SK-N-SH (cell line): ENCODE measurements at regions not wholly inside any gene's neighbourhood (a gene's known extent, or its start where the extent isn't known, plus 50 kb on each side); places are given as distances from the start of the nearest gene placed in this dataset.

Experiments
- CTCF ChIA-PET: fragments of 300-600, 350-600 bp; formaldehyde crosslinking; extraction: SDS; loops from one replicate; lab custom pipeline; 2021; lab: Yijun Ruan, JAX
- POLR2A ChIA-PET: fragments of 350-600 bp; sonication (Branson Sonifier 250); formaldehyde crosslinking; extraction: SDS; loops from one replicate; lab custom pipeline; 2020; ENCODE audit warnings: antibody characterized with exemption, inconsistent platforms; lab: Yijun Ruan, JAX
- DNase-seq: peaks from one replicate; pipeline ENCODE4 v3.0.0; 2012
- H2AFZ ChIP-seq: fragments of 200-600 bp; sonication (generic); 2 replicates; pipeline ENCODE4 v1.8.1; 2016; ENCODE audit warnings: antibody characterized with exemption, mild to moderate bottlenecking, low read depth
- H3F3A ChIP-seq: fragments of 200-600 bp; sonication (generic); replicated peaks from 2 replicates; pipeline ENCODE3; 2016; ENCODE audit warnings: antibody characterized with exemption, mild to moderate bottlenecking; ENCODE audit not compliant: insufficient read depth
- H3K27ac ChIP-seq, 2 experiments: fragments of 200-500 bp in 1 of 2; fragments of 200-600 bp in 1 of 2; sonication (Bioruptor generic) in 1 of 2; sonication (generic), shearing (Covaris generic) in 1 of 2; 2 replicates each; pipeline versions ENCODE4 v1.5.1 to v1.6.1; 2014 to 2016; ENCODE audit warnings: low read depth in 2 of 2, inconsistent platforms in 1 of 2, low read length in 1 of 2, mild to moderate bottlenecking in 1 of 2, mixed read lengths in 1 of 2
- H3K27me3 ChIP-seq: fragments of 200-600 bp; sonication (generic), shearing (Covaris generic); 2 replicates; pipeline ENCODE4 v1.6.1; 2016; ENCODE audit warnings: mixed run types; ENCODE audit not compliant: insufficient read depth
- H3K36me3 ChIP-seq, 2 experiments: fragments of 200-500 bp in 1 of 2; fragments of 200-600 bp in 1 of 2; sonication (Bioruptor generic) in 1 of 2; sonication (generic) in 1 of 2; replicated peaks in 1 of 2; 2 replicates each; pipeline versions ENCODE3 to v1.5.1; 2014 to 2016; ENCODE audit warnings: low read length in 1 of 2, mild to moderate bottlenecking in 1 of 2; ENCODE audit not compliant: insufficient read depth in 2 of 2, control insufficient read depth in 1 of 2
- H3K4me1 ChIP-seq, 2 experiments: fragments of 200-500 bp in 1 of 2; fragments of 200-600 bp in 1 of 2; sonication (Bioruptor generic) in 1 of 2; sonication (generic), shearing (Covaris generic) in 1 of 2; 2 replicates each; pipeline versions ENCODE4 v1.5.1 to v1.6.1; 2014 to 2016; ENCODE audit warnings: low read depth in 1 of 2, low read length in 1 of 2, mixed run types in 1 of 2; ENCODE audit not compliant: insufficient read depth in 2 of 2, control insufficient read depth in 1 of 2
- H3K4me2 ChIP-seq: fragments of 200-600 bp; sonication (generic), shearing (Covaris generic); 2 replicates; pipeline ENCODE4 v1.6.1; 2017; ENCODE audit warnings: mixed run types
- H3K4me3 ChIP-seq, 2 experiments: fragments of 200-500 bp in 1 of 2; fragments of 200-600 bp in 1 of 2; sonication (Bioruptor generic) in 1 of 2; sonication (generic), shearing (Covaris generic) in 1 of 2; 2 replicates each; pipeline versions ENCODE4 v1.5.1 to v1.8.1; 2014 to 2016; ENCODE audit warnings: low read depth in 2 of 2, inconsistent platforms in 1 of 2, low read length in 1 of 2, mild to moderate bottlenecking in 1 of 2, mixed read lengths in 1 of 2, moderate library complexity in 1 of 2
- H3K79me2 ChIP-seq: fragments of 200-600 bp; sonication (generic); 2 replicates; pipeline ENCODE4 v1.8.1; 2017; ENCODE audit warnings: mild to moderate bottlenecking; ENCODE audit not compliant: insufficient read depth
- H3K9ac ChIP-seq: fragments of 200-600 bp; sonication (generic); 2 replicates; pipeline ENCODE4 v1.6.1; 2017; ENCODE audit warnings: mixed run types
- H3K9me2 ChIP-seq: fragments of 200-600 bp; sonication (generic); 2 replicates; pipeline ENCODE4 v1.6.1; 2017; ENCODE audit warnings: mixed run types
- H3K9me3 ChIP-seq: fragments of 200-600 bp; sonication (generic); 2 replicates; pipeline ENCODE4 v1.6.1; 2017; ENCODE audit warnings: mixed run types, mild to moderate bottlenecking, moderate library complexity
- H4K20me1 ChIP-seq: fragments of 200-600 bp; sonication (generic); 2 replicates; pipeline ENCODE4 v1.6.1; 2017; ENCODE audit warnings: mild to moderate bottlenecking, mixed run types; ENCODE audit not compliant: insufficient read depth
- CHD2 ChIP-seq: fragments of 150-350 bp; IDR thresholded peaks from 2 replicates; pipeline ENCODE4 v1.6.1; 2018; ENCODE audit warnings: low read length; ENCODE audit not compliant: partially characterized antibody
- FOXJ3 ChIP-seq: sonication (generic); formaldehyde crosslinking; IDR thresholded peaks from 2 replicates; pipeline ENCODE4 v1.5.1; 2020; ENCODE audit warnings: mild to moderate bottlenecking, missing genetic modification reagents
- JUND ChIP-seq: IDR thresholded peaks from 2 replicates; pipeline ENCODE4 v1.4.0; 2012
- NFIC ChIP-seq: IDR thresholded peaks from 2 replicates; pipeline ENCODE4 v1.4.0; 2012; ENCODE audit warnings: borderline replicate concordance
- RCOR1 ChIP-seq: fragments of 150-350 bp; IDR thresholded peaks from 2 replicates; pipeline ENCODE4 v1.6.1; 2017; ENCODE audit warnings: antibody characterized with exemption, low read length
- RFX5 ChIP-seq: IDR thresholded peaks from 2 replicates; pipeline ENCODE4 v1.6.1; 2012; ENCODE audit warnings: mild to moderate bottlenecking, improper control_type of control experiment, low read length
- SMC3 ChIP-seq: IDR thresholded peaks from 2 replicates; pipeline ENCODE4 v1.6.1; 2012; ENCODE audit warnings: low read depth, low read length, improper control_type of control experiment
- WGBS: methylation state at CpG from one replicate; pipeline ENCODE4 v1.1.6; 2017; ENCODE audit warnings: low lambda C conversion rate; 5-methylcytosine and 5-hydroxymethylcytosine counted together
- TF ChIP-seq, protein P1 (sequence below): IDR thresholded peaks from 2 replicates; pipeline ENCODE4 v1.6.1; 2012; ENCODE audit warnings: mild to moderate bottlenecking, low read depth, low read length, moderate library complexity
- TF ChIP-seq, protein P2 (sequence below): fragments of 150-350 bp; IDR thresholded peaks from 2 replicates; pipeline ENCODE4 v1.6.1; 2017; ENCODE audit warnings: antibody characterized with exemption, low read length, low read depth, borderline replicate concordance
- TF ChIP-seq, protein P3 (sequence below): IDR thresholded peaks from 2 replicates; pipeline ENCODE4 v1.4.0; 2012; ENCODE audit warnings: low read depth, borderline replicate concordance

DNA sequence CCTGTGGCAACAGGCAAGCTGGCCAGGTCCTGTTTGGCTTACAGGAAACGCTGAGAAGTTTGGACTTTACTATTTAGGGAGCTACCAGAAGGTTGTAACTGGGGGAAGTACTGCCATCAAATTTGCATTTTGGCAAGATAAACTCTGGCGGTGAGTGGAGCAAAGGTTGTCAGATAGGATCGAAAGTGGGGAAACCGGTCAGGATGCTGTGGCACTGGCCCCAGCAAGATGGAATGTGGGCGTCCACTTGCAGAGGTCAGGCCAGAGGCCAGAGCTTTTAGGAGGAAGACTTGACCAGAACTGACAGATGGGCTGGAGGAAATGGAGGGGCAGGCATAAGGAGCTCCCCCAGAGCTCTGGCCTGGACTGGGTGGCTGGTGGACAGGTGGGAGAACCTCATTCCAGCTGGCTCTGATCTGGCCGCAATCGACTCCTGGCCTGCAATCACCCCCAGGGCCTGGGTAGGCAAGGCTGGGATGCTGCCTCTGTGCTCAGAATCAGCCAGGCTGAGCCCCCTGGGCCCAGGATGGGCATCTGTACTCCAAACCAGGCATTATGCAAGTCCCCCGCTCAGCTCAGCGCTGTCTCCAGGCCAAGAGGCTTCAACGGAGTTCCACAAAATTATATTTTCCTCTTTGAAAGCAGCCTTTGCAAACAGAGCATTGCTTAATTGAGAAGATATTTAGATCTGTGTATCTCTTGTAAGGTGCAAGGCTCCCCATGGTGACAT lies 178.3 kb upstream of the NECTIN1 start (continued):
- TF ChIP-seq, protein P1, sequence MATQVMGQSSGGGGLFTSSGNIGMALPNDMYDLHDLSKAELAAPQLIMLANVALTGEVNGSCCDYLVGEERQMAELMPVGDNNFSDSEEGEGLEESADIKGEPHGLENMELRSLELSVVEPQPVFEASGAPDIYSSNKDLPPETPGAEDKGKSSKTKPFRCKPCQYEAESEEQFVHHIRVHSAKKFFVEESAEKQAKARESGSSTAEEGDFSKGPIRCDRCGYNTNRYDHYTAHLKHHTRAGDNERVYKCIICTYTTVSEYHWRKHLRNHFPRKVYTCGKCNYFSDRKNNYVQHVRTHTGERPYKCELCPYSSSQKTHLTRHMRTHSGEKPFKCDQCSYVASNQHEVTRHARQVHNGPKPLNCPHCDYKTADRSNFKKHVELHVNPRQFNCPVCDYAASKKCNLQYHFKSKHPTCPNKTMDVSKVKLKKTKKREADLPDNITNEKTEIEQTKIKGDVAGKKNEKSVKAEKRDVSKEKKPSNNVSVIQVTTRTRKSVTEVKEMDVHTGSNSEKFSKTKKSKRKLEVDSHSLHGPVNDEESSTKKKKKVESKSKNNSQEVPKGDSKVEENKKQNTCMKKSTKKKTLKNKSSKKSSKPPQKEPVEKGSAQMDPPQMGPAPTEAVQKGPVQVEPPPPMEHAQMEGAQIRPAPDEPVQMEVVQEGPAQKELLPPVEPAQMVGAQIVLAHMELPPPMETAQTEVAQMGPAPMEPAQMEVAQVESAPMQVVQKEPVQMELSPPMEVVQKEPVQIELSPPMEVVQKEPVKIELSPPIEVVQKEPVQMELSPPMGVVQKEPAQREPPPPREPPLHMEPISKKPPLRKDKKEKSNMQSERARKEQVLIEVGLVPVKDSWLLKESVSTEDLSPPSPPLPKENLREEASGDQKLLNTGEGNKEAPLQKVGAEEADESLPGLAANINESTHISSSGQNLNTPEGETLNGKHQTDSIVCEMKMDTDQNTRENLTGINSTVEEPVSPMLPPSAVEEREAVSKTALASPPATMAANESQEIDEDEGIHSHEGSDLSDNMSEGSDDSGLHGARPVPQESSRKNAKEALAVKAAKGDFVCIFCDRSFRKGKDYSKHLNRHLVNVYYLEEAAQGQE, result no peak
- TF ChIP-seq SMC3 (no peak; the same call in 1 of the 2 replicates), NFIC (no peak), CHD2 (peak; percentile 33), FOXJ3 (peak; percentile 35; the same call in 1 of the 2 replicates), JUND (no peak), RFX5 (no peak)
- TF ChIP-seq, protein P2, sequence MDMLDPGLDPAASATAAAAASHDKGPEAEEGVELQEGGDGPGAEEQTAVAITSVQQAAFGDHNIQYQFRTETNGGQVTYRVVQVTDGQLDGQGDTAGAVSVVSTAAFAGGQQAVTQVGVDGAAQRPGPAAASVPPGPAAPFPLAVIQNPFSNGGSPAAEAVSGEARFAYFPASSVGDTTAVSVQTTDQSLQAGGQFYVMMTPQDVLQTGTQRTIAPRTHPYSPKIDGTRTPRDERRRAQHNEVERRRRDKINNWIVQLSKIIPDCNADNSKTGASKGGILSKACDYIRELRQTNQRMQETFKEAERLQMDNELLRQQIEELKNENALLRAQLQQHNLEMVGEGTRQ, result no peak
- TF ChIP-seq, protein P3, sequence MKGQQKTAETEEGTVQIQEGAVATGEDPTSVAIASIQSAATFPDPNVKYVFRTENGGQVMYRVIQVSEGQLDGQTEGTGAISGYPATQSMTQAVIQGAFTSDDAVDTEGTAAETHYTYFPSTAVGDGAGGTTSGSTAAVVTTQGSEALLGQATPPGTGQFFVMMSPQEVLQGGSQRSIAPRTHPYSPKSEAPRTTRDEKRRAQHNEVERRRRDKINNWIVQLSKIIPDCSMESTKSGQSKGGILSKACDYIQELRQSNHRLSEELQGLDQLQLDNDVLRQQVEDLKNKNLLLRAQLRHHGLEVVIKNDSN, result no peak

DNA sequence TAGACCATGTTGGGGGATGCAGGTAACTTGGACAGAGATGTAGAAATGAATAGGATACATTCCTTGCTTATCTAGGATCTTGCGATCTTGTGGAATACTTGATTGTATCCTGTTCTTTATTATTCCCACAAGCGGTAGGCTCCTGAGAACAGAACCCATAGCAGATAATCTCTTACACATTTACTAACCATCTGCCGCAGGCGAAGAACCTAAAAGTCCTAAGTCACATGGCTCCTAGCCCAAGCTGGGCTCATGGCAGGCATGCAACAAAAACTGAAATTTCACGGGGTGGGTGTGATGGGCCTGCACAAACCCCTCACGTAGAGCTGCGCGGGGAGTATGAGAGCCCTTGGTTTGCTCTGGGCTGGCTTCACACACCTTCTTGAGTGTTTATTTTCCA lies 177.4 kb upstream of the NECTIN1 start:
- peak overlapping the region in 1 of 2 experiments; percentile 99; a peak in 2 of 4 replicates for H3K27ac ChIP-seq
- H3K9me2 ChIP-seq, result no peaks in the 10 kb centered on the region
- H3K4me3 ChIP-seq, result no peak overlapping the region
- H3K79me2 ChIP-seq, result no peaks in the 10 kb centered on the region
- no peak for TF ChIP-seq RCOR1
- H3K4me1 ChIP-seq, result peaks cover 0 to 77% of the 10 kb centered on the region in 2 experiments; a peak in 2 of 4 replicates
- H3K9ac ChIP-seq, result no peak overlapping the region
- no peak for DNase-seq
- peaks cover 16% of the 10 kb centered on the region; the same call in 1 of the 2 replicates for H3K27me3 ChIP-seq
- 73% methylated on average over 8 of the region's 8 CpGs for WGBS
- no peak overlapping the region for H2AFZ ChIP-seq
- CTCF ChIA-PET, result interaction anchor here (0.7 to 5.2 kb wide), 14 partner anchors 9 to 201 kb away, joined by 3 to 83 read pairs (median 14); partner anchors contain the start of gene NECTIN1
- POLR2A ChIA-PET, result interaction anchor here (1.5 to 3.4 kb wide), 4 partner anchors 15 to 177 kb away, joined by 3 to 75 read pairs (median 33); partner anchors contain the start of gene NECTIN1
- no peaks in the 10 kb centered on the region for H3K9me3 ChIP-seq
- H3K4me2 ChIP-seq, result no peak overlapping the region
- no peaks in the 10 kb centered on the region for H3F3A ChIP-seq
- H3K36me3 ChIP-seq, result no peaks in the 10 kb centered on the region
- H4K20me1 ChIP-seq, result no peaks in the 10 kb centered on the region
